ENCODE measurements at regions not wholly inside any gene's neighbourhood (a gene's known extent, or its start where the extent isn't known, plus 50 kb on each side); places are given as distances from the start of the nearest gene placed in this dataset.

DNA sequence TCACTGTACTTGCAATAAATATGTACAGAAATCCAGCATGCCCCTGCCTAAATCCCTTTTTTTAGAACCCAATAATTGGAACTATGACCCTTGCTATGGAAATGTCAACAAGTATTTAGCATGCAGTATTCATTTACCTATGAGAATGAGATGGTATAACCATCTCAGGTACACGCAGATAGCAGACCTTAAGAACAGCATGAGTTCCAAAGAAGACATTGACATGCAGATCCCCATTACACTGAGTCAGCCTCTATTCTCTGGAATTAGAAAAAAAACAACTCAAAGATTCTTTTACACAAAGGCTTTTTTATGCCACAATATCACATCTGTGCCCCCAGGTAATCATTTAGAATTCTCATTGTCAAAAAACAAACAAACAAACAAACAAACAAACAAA lies 325.6 kb upstream of the TLE4 start:
- no peak overlapping the region for H3K4me2 ChIP-seq (ENCODE audit: low read length)
- no peak overlapping the region for H3K4me3 ChIP-seq (ENCODE audit: low read length)
- H2AFZ ChIP-seq (ENCODE audit: low read depth, low read length) = no peak overlapping the region
- no peak overlapping the region for H3K27ac ChIP-seq (ENCODE audit: low read length)
- no peaks in the 10 kb centered on the region for H4K20me1 ChIP-seq (ENCODE audit: insufficient read depth, low read length)
- H3K4me1 ChIP-seq (ENCODE audit: low read length) = no peaks in the 10 kb centered on the region
- TF ChIP-seq EZH2phosphoT487 (IDR thresholded peaks at IDR 0.05; ENCODE audit: low read depth) = no peak
- TF ChIP-seq, protein P1, sequence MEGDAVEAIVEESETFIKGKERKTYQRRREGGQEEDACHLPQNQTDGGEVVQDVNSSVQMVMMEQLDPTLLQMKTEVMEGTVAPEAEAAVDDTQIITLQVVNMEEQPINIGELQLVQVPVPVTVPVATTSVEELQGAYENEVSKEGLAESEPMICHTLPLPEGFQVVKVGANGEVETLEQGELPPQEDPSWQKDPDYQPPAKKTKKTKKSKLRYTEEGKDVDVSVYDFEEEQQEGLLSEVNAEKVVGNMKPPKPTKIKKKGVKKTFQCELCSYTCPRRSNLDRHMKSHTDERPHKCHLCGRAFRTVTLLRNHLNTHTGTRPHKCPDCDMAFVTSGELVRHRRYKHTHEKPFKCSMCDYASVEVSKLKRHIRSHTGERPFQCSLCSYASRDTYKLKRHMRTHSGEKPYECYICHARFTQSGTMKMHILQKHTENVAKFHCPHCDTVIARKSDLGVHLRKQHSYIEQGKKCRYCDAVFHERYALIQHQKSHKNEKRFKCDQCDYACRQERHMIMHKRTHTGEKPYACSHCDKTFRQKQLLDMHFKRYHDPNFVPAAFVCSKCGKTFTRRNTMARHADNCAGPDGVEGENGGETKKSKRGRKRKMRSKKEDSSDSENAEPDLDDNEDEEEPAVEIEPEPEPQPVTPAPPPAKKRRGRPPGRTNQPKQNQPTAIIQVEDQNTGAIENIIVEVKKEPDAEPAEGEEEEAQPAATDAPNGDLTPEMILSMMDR (IDR thresholded peaks at IDR 0.05; ENCODE audit: low read depth, low read length) = no peak
- no peak overlapping the region for H3K9ac ChIP-seq (ENCODE audit: low read length)
- H3K27me3 ChIP-seq (ENCODE audit: low read depth, low read length) = no peaks in the 10 kb centered on the region
- H3K79me2 ChIP-seq (ENCODE audit: low read length) = no peaks in the 10 kb centered on the region
- no peaks in the 10 kb centered on the region for H3K36me3 ChIP-seq (replicated peaks; ENCODE audit: low read depth, low read length)
- no peaks in the 10 kb centered on the region for H3K9me3 ChIP-seq (ENCODE audit: insufficient read depth, low read length)

DNA sequence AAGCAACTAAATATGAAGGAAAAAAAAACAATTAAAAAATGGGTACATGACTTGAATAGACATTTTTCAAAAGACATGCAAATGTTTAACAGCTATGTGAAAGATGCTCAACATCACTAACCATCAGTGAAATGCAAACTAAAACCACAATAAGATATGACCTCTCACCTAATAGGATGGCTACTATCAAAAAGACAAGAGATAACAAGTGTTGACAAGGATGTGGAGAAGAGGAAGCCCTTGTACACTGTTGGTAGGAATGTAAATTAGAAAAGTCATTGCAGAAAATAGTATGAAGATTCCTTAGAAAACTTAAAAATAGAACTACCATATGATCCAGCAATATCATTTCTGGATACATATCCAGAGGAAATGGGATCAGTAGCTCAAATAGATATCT lies 324.7 kb upstream of the TLE4 start:
- H3K4me1 ChIP-seq (ENCODE audit: low read length) = no peaks in the 10 kb centered on the region
- H3K27me3 ChIP-seq (ENCODE audit: low read depth, low read length) = no peaks in the 10 kb centered on the region
- no peak overlapping the region for H3K4me2 ChIP-seq (ENCODE audit: low read length)
- H3K9me3 ChIP-seq (ENCODE audit: insufficient read depth, low read length) = no peaks in the 10 kb centered on the region
- TF ChIP-seq, protein P1 (IDR thresholded peaks at IDR 0.05; ENCODE audit: low read depth, low read length) = no peak
- no peak for TF ChIP-seq EZH2phosphoT487 (IDR thresholded peaks at IDR 0.05; ENCODE audit: low read depth)
- no peak overlapping the region for H3K9ac ChIP-seq (ENCODE audit: low read length)
- no peak overlapping the region for H3K27ac ChIP-seq (ENCODE audit: low read length)
- no peak overlapping the region for H3K4me3 ChIP-seq (ENCODE audit: low read length)
- H2AFZ ChIP-seq (ENCODE audit: low read depth, low read length) = no peak overlapping the region
- H3K36me3 ChIP-seq (replicated peaks; ENCODE audit: low read depth, low read length) = no peaks in the 10 kb centered on the region
- H4K20me1 ChIP-seq (ENCODE audit: insufficient read depth, low read length) = no peaks in the 10 kb centered on the region
- H3K79me2 ChIP-seq (ENCODE audit: low read length) = no peaks in the 10 kb centered on the region

DNA sequence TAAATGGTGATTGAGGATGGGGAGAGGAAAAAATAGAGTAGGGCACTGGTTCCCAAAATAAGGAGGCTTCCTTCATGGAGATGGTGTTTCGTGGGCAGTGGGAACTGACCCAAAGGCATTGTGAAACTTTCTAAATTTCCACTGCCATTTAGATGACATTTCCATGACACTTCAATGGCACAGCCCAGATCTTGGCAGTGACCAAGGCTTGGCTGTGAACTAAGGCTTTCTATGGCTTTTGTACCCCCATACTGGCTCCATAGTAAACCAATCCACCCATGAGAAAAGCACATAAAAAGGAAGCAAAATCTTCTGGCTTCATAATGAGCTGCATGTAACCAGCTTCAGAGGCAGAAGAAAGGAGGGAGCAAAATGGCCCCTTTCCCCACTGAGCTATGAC lies 321.0 kb upstream of the TLE4 start:
- no peak overlapping the region for H3K9ac ChIP-seq (ENCODE audit: low read length)
- H3K4me3 ChIP-seq (ENCODE audit: low read length) = no peak overlapping the region
- H3K36me3 ChIP-seq (replicated peaks; ENCODE audit: low read depth, low read length) = no peaks in the 10 kb centered on the region
- H3K27me3 ChIP-seq (ENCODE audit: low read depth, low read length) = no peaks in the 10 kb centered on the region
- no peaks in the 10 kb centered on the region for H4K20me1 ChIP-seq (ENCODE audit: insufficient read depth, low read length)
- H2AFZ ChIP-seq (ENCODE audit: low read depth, low read length) = no peak overlapping the region
- H3K27ac ChIP-seq (ENCODE audit: low read length) = no peak overlapping the region
- no peak overlapping the region for H3K4me2 ChIP-seq (ENCODE audit: low read length)
- no peaks in the 10 kb centered on the region for H3K79me2 ChIP-seq (ENCODE audit: low read length)
- no peaks in the 10 kb centered on the region for H3K4me1 ChIP-seq (ENCODE audit: low read length)
- TF ChIP-seq EZH2phosphoT487 (IDR thresholded peaks at IDR 0.05; ENCODE audit: low read depth) = no peak
- H3K9me3 ChIP-seq (ENCODE audit: insufficient read depth, low read length) = no peaks in the 10 kb centered on the region

DNA sequence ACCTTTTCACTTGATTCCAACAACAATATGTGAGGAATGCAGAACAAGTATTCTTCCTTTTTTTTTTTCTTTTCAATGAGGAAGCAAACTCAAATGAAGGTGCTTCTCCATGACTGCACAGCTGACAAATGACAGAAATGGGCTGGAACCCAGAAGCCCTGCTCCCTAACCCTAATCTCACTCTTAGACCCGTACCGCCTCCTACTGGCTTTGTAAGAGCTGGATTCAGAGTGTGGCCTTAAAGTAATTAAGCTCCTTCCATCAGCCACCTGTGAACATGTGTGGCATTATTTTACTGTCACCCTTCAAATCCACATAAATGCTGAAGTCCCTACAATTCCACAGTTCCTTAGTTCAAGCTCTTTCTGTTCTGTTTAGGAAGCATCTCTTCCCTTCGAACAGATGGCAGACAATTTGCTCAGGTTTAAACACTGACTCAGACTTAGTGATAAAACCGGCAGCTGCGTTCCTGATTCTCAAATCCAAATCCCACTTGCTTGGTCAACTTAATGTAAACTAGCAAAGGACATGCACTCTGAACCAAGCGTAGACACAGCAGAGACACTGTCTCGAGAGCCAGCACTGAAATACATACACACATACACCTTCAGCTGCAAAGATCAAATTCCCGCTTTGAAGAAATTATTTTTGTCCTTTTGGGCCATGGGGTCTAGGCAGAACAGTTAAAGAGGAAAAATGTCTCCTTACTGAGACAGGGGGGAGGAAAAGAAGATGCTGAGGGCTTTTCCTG lies 316.7 kb upstream of the TLE4 start:
- Histone ChIP-seq H2AFZ (ENCODE audit: low read depth, low read length) (no peak overlapping the region), H3K9ac (ENCODE audit: low read length) (no peak overlapping the region), H3K4me1 (ENCODE audit: low read length) (no peaks in the 10 kb centered on the region), H3K36me3 (replicated peaks; ENCODE audit: low read depth, low read length) (no peaks in the 10 kb centered on the region), H3K27ac (ENCODE audit: low read length) (no peak overlapping the region), H3K4me2 (ENCODE audit: low read length) (no peak overlapping the region), H3K9me3 (ENCODE audit: insufficient read depth, low read length) (no peaks in the 10 kb centered on the region), H3K79me2 (ENCODE audit: low read length) (no peaks in the 10 kb centered on the region), H3K27me3 (ENCODE audit: low read depth, low read length) (peaks cover 12% of the 10 kb centered on the region; the same call in 1 of the 2 replicates), H4K20me1 (ENCODE audit: insufficient read depth, low read length) (no peaks in the 10 kb centered on the region), H3K4me3 (ENCODE audit: low read length) (no peak overlapping the region)
- TF ChIP-seq, protein P1 (IDR thresholded peaks at IDR 0.05; ENCODE audit: low read depth, low read length) = peak; percentile 57
- TF ChIP-seq EZH2phosphoT487 (IDR thresholded peaks at IDR 0.05; ENCODE audit: low read depth) = no peak
